ENCODE measurements at regions not wholly inside any gene's neighbourhood (a gene's known extent, or its start where the extent isn't known, plus 50 kb on each side); places are given as distances from the start of the nearest gene placed in this dataset.

DNA sequence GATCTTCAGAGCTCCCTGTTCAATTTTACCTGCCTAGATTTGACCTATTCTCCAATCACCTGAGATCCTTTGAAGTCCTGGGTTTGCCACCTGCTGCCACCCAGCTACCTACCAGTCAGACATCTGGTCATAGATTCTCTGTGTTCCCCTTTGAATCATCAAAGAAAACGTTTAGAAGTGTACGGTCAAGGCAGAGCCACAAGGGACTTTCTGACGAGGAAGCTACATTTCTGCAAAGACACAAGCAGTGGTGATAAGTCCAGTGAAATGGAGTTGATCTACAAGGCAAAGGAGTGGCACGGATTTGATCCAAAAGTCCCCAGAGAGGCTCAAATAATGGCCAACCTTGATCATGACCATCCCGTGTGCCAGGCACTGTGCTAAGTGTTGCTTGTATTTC, 549.9 kb downstream of the MIAT start:
- no peak for TF ChIP-seq GATA2 (IDR thresholded peaks at IDR 0.05; ENCODE audit: low read depth, low read length)
- TF ChIP-seq GATA3 (IDR thresholded peaks at IDR 0.05; ENCODE audit: low read depth, low read length), result no peak
